ENCODE measurements at regions not wholly inside any gene's neighbourhood (a gene's known extent, or its start where the extent isn't known, plus 50 kb on each side); places are given as distances from the start of the nearest gene placed in this dataset.

DNA sequence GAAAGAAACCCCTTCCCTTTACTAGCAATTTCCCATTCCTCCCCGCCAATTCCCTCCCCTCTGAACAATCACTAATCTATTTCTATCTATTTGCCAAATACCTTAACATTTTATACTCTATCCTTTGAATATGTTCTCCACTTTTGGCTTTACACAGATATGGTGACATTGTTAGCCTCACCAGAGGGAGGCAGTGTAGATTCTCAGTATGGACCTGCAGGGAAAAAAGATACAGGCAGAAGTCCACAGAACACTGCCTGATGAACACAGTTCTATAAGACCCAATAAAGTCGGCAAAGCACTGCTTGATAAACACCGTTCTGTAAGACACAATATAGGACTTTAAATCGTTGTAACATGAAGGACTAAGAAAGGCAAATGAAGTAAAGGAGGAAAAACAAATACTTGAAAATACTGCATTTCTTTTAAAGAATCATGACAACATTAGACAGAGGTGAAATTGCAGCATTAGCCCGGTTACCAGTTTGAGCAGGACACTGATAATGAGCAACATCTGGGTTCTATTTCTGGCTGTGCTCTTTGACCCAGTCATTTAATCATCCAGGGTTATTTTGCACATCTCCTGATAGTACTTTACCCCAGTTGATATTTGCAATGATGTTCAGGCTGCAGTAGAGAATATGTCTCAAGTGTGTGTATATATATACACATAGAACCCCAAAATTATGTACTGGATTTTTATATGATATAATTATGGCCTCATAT lies 296.8 kb downstream of the UTRN start:
- TF ChIP-seq, protein P1, sequence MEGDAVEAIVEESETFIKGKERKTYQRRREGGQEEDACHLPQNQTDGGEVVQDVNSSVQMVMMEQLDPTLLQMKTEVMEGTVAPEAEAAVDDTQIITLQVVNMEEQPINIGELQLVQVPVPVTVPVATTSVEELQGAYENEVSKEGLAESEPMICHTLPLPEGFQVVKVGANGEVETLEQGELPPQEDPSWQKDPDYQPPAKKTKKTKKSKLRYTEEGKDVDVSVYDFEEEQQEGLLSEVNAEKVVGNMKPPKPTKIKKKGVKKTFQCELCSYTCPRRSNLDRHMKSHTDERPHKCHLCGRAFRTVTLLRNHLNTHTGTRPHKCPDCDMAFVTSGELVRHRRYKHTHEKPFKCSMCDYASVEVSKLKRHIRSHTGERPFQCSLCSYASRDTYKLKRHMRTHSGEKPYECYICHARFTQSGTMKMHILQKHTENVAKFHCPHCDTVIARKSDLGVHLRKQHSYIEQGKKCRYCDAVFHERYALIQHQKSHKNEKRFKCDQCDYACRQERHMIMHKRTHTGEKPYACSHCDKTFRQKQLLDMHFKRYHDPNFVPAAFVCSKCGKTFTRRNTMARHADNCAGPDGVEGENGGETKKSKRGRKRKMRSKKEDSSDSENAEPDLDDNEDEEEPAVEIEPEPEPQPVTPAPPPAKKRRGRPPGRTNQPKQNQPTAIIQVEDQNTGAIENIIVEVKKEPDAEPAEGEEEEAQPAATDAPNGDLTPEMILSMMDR (IDR thresholded peaks at IDR 0.05) = peak; percentile 81
- no peak for TF ChIP-seq ZFX (IDR thresholded peaks at IDR 0.05; ENCODE audit: borderline replicate concordance)

Data from 22Rv1 (cell line).